K562 (cell line): ENCODE measurements at regions not wholly inside any gene's neighbourhood (a gene's known extent, or its start where the extent isn't known, plus 50 kb on each side); places are given as distances from the start of the nearest gene placed in this dataset.

Experiments
- CTCF ChIP-seq, 3 experiments: IDR thresholded peaks in 2 of 3; conservative IDR thresholded peaks in 1 of 3; 2 replicates each; pipeline ENCODE4 v1.5.1; 2011 to 2012; ENCODE audit warnings: low read length in 3 of 3, mild to moderate bottlenecking in 3 of 3, control low read depth in 2 of 3, improper control_type of control experiment in 1 of 3, inconsistent platforms in 1 of 3, low read depth in 1 of 3, mixed read lengths in 1 of 3, moderate library complexity in 1 of 3; ENCODE audit not compliant: insufficient read depth in 2 of 3
- NR2C2 ChIP-seq, 2 experiments: fragments of 200-800 bp in 1 of 2; sonication (Bioruptor generic) in 1 of 2; sonication (generic) in 1 of 2; formaldehyde crosslinking in 1 of 2; IDR thresholded peaks; 2 replicates each; pipeline versions ENCODE4 v1.6.1 to v1.8.0; 2016 to 2022; ENCODE audit warnings: mild to moderate bottlenecking in 1 of 2, missing compliant biosample characterization in 1 of 2, missing genetic modification characterization in 1 of 2, missing genetic modification reagents in 1 of 2
- PCBP1 ChIP-seq: fragments of 200-400 bp; formaldehyde crosslinking; IDR thresholded peaks from 2 replicates; pipeline ENCODE4 v1.6.1; 2018; ENCODE audit warnings: mild to moderate bottlenecking, low read depth, low read length; ENCODE audit not compliant: poor library complexity, severe bottlenecking
- RFX5 ChIP-seq: IDR thresholded peaks from 2 replicates; pipeline ENCODE4 v1.6.1; 2011; ENCODE audit warnings: low read depth, mild to moderate bottlenecking, improper control_type of control experiment, low read length
- TAF1 ChIP-seq: IDR thresholded peaks from 2 replicates; pipeline ENCODE4 v1.6.1; 2011; ENCODE audit warnings: mild to moderate bottlenecking, low read length, moderate library complexity; ENCODE audit not compliant: insufficient read depth, control insufficient read depth, severe bottlenecking; ENCODE audit errors: extremely low read depth
- TFAM ChIP-seq: fragments of 250-450 bp; sonication (Bioruptor Pico); conservative IDR thresholded peaks from 2 replicates; pipeline ENCODE4 v1.5.0; 2021; ENCODE audit warnings: mild to moderate bottlenecking, moderate library complexity
- ZNF277 ChIP-seq: fragments of 250-450 bp; sonication (Bioruptor Pico); IDR thresholded peaks from 2 replicates; pipeline ENCODE4 v1.8.0; 2022; ENCODE audit warnings: inconsistent platforms, mild to moderate bottlenecking, moderate library complexity, borderline replicate concordance
- ZNF696 ChIP-seq: fragments of 250-450 bp; sonication (Bioruptor Pico); conservative IDR thresholded peaks from 2 replicates; pipeline ENCODE4 v1.4.0; 2020; ENCODE audit warnings: mild to moderate bottlenecking, moderate library complexity

- TF ChIP-seq NR2C2 (CRISPR knock-in tag; IDR thresholded peaks at IDR 0.05) (no peak), NR2C2 (tag; IDR thresholded peaks at IDR 0.05) (no peak), TFAM (no peak), ZNF277 (CRISPR knock-in tag) (no peak), ZNF696 (CRISPR knock-in tag) (no peak), RFX5 (no peak), CTCF (IDR thresholded peaks at IDR 0.05 in 2 of 3, conservative IDR thresholded peaks at IDR 0.05 in 1 of 3; ENCODE audit: insufficient read depth in 2 of 3, low read depth in 1 of 3, low read length in 3 of 3) (no peak), PCBP1 (no peak), TAF1 (no peak)
Measured at GRCh38 chr15:95454403-95455262, 875.9 kb upstream of the NR2F2 start.
